AG09309 (cell line): ENCODE measurements at regions not wholly inside any gene's neighbourhood (a gene's known extent, or its start where the extent isn't known, plus 50 kb on each side); places are given as distances from the start of the nearest gene placed in this dataset.

Experiments used
- DNase-seq: peaks from one replicate; pipeline ENCODE4 v3.0.0-alpha.2; 2010; ENCODE audit warnings: low read depth
- H3K4me3 ChIP-seq: 2 replicates; pipeline ENCODE4 v1.5.1; 2011; ENCODE audit warnings: mild to moderate bottlenecking, low read depth, low read length, moderate library complexity; ENCODE audit not compliant: control insufficient read depth
- TF ChIP-seq, protein P1 (sequence below): IDR thresholded peaks from 2 replicates; pipeline ENCODE4 v1.5.1; 2011; ENCODE audit warnings: mild to moderate bottlenecking, low read depth, low read length, inconsistent platforms; ENCODE audit not compliant: insufficient read depth, control insufficient read depth; ENCODE audit errors: missing control alignments

DNA sequence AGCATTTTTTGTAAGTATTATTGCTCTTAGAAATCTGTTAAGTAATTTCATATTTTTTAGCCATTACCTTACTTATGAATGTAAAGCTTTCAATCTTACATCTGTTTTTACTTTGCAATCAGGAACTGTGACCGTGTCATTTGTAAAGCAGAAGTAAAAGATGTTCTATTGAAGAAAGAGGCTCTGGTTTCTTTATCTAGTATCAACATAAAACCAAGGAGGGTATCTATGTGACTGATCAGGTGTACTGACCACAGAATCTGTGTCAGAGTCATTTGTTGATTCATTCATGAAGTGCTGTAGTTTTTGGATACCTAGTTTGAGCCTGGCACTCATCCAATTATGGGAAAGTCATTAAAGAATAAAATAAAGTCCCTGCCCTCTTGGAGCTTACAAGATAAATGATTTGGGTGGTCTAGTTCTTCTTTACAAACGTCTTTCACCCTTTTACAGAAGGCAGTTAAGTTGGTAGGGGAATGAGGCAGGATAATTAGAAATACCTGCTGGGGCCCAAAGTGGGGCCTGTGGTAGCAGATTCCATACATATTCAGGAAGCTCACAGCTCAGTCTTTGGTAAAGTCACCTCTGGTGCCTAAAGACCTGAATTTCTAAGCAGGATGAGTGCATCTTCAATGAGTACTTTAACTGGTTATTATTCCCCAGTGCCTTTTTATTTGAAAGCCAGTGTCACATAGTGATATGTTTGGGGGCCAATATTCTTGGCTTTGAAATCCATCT is 260.6 kb upstream of the NT5C1B start:
- H3K4me3 ChIP-seq, result no peak overlapping the region
- TF ChIP-seq, protein P1, sequence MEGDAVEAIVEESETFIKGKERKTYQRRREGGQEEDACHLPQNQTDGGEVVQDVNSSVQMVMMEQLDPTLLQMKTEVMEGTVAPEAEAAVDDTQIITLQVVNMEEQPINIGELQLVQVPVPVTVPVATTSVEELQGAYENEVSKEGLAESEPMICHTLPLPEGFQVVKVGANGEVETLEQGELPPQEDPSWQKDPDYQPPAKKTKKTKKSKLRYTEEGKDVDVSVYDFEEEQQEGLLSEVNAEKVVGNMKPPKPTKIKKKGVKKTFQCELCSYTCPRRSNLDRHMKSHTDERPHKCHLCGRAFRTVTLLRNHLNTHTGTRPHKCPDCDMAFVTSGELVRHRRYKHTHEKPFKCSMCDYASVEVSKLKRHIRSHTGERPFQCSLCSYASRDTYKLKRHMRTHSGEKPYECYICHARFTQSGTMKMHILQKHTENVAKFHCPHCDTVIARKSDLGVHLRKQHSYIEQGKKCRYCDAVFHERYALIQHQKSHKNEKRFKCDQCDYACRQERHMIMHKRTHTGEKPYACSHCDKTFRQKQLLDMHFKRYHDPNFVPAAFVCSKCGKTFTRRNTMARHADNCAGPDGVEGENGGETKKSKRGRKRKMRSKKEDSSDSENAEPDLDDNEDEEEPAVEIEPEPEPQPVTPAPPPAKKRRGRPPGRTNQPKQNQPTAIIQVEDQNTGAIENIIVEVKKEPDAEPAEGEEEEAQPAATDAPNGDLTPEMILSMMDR, result no peak
- DNase-seq, result no peak

DNA sequence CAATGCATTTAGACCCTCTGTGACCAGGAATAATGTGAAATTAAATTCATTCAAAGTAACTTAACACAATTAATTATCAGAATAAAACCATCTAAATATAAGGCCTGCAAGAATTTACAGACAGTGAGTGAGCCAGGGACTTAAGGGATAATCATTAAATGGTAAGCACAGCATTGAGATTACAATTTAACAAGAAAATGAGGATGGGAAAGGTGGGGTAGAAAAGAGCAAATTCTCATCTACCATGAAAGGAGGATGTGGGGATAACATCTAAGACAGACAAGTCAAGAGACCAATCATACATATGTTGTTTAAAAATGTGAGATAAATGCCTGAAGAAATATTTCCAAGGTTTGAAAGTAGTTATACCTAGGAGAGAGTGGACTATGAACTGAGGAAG is 259.3 kb upstream of the NT5C1B start:
- DNase-seq, result no peak
- TF ChIP-seq, protein P1, result no peak
- H3K4me3 ChIP-seq, result no peak overlapping the region

DNA sequence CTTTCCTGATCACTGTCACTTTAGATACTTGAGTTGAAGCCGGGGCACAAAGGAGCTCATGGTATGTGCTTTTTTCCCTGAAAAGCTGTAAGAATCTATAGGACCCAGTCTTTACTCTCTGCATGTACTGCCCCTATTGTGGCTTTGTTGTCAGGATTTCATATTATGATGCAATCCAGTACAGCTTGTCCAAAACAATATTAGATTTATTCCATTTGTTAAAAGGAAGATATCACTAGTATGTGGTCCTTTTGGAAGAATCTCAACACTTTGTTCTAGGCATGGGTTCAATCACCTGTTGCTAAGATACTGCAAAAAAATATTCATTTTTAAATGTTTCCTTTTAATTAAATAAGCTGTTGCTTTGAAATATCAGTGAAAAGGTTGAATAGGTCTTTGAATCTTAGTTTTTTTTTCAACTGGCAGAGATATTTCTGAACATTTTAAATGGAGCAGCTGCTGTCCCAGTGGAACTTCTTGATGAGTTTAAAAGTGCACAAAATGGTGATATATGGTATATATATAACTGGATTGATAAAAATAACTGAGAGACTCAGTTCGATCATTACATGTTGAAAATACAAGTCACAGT is 256.6 kb upstream of the NT5C1B start:
- no peak for DNase-seq
- H3K4me3 ChIP-seq, result no peak overlapping the region
- TF ChIP-seq, protein P1, result no peak

DNA sequence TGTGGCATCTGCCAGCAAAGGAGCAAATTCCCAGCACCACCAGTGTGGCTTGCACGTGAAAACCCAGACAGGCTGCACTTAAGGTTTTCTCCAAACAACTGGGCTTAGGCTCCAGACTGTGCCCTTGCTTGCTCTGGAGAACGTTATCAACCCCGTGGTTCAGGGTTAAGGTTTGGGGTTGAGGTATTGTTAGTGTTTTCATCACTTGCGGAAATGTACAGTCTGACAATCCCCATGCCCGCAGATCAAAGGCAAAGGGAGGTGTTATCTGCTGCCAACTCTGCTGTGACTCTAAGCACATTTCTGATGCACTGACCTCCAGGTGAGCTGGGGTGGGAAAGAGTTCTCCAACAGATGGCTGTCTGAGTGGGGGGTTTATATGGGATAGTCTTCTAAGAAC is 253.5 kb upstream of the NT5C1B start:
- DNase-seq, result no peak
- no peak overlapping the region for H3K4me3 ChIP-seq
- TF ChIP-seq, protein P1, result no peak

DNA sequence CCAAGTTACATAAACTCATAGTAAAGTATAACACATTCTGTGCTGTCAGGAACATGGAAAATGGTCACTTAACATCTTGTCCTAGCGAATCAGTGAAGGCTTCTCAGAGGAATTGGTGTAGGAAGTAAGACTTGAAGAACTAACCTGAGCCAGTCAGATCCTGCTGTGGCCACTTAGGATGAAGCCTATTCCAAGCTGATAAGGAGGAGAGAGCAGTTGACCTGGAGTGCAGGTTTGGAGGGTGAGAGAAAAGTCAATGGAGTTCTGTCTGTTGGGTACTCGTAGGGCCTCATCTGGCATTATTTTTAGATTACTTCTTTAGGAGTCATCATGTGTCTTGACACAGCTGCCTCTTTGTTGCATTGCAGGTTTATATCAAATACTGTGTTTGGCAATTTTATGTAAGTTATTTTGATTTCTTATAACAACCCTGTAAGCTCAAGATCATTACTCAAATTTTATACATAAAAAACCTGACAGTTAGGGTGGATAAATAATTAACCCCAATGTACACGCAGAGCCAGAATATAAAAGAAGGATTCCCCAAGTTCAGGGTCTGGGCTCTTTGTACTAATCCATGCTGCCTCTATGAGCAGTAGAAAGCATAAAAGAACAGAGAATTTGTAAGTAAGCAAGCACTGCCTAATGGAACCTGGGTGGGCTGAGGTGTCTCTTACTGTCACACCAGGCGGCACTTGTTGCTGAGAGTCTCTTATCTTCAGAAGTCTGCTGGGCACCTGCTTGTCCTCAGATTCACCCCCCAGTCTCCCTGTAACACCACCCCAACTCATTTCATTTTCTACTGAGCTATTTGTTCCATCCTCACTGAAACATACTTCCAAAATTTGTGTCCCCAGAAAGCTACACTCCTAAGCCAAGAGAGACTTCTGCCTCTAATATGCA is 252.1 kb upstream of the NT5C1B start:
- H3K4me3 ChIP-seq, result no peak overlapping the region
- DNase-seq, result no peak
- TF ChIP-seq, protein P1, result no peak

DNA sequence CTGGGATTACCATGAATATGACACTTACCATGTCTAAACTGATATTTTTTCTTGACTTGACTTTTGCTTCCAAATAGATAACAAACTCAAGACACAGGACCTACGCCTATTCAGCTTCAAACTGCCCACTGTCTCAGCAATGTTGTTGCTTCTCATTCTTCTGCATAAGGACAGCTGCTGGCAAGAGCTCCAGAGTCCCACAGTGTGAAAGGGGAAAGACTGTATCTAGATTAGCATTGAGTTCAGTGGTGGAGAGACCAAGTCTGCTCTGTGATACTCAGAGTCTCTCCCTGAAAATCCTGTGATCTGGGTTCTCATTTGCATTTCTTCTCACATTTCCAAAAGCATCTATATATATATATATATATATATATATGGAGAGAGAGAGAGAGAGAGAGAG is 247.9 kb upstream of the NT5C1B start:
- H3K4me3 ChIP-seq, result no peak overlapping the region
- DNase-seq, result no peak
- TF ChIP-seq, protein P1, result no peak
